SK-N-MC (cell line): ENCODE measurements at regions not wholly inside any gene's neighbourhood (a gene's known extent, or its start where the extent isn't known, plus 50 kb on each side); places are given as distances from the start of the nearest gene placed in this dataset.

Experiments used
- EZH2 ChIP-seq: fragments of 200-600 bp; sonication (generic); IDR thresholded peaks from one replicate; pipeline ENCODE4 v1.6.1; 2017; ENCODE audit warnings: antibody characterized with exemption
- FOXP2 ChIP-seq: optimal IDR thresholded peaks from 2 replicates; pipeline ENCODE3; 2011; ENCODE audit warnings: mild to moderate bottlenecking, moderate library complexity; ENCODE audit not compliant: insufficient read depth; ENCODE audit errors: extremely low read length, control extremely low read depth
- POLR2AphosphoS5 ChIP-seq: IDR thresholded peaks from 2 replicates; pipeline ENCODE4 v1.6.1; 2012; ENCODE audit warnings: mild to moderate bottlenecking, low read depth, low read length, borderline replicate concordance

GRCh38 chr1:234660536-234661316, 50.7 kb upstream of the IRF2BP2 start:
- no peak for TF ChIP-seq POLR2AphosphoS5
- TF ChIP-seq EZH2: no peak
- TF ChIP-seq FOXP2: no peak
